ENCODE measurements at regions not wholly inside any gene's neighbourhood (a gene's known extent, or its start where the extent isn't known, plus 50 kb on each side); places are given as distances from the start of the nearest gene placed in this dataset.

- no peak overlapping the region for H3K4me3 ChIP-seq (ENCODE audit: low read depth, low read length)
- no peaks in the 10 kb centered on the region for H3K9me3 ChIP-seq (ENCODE audit: control insufficient read depth, low read length)
- TF ChIP-seq CTCF (IDR thresholded peaks at IDR 0.05), result no peak
- H3K36me3 ChIP-seq (ENCODE audit: control insufficient read depth, insufficient read depth, low read length), result no peaks in the 10 kb centered on the region
- no peak overlapping the region for H3K9ac ChIP-seq
- H3K4me1 ChIP-seq, result no peaks in the 10 kb centered on the region
- H3K79me2 ChIP-seq, result no peaks in the 10 kb centered on the region
- H2AFZ ChIP-seq, result no peak overlapping the region
- H3K4me2 ChIP-seq (ENCODE audit: low read length), result no peak overlapping the region
- H3K27ac ChIP-seq, result no peak overlapping the region
- no peaks in the 10 kb centered on the region for H3K27me3 ChIP-seq (ENCODE audit: control insufficient read depth, insufficient read depth, low read length)
These were observed 466.6 kb upstream of the ETAA1 start for GRCh38 chr2:66930339-66931220.

GRCh38 chr2:66938471-66938967, 458.6 kb upstream of the ETAA1 start:
- Histone ChIP-seq H3K79me2 (no peaks in the 10 kb centered on the region), H2AFZ (no peak overlapping the region), H3K4me3 (ENCODE audit: low read depth, low read length) (no peak overlapping the region), H3K36me3 (ENCODE audit: control insufficient read depth, insufficient read depth, low read length) (no peaks in the 10 kb centered on the region), H3K9ac (no peak overlapping the region), H3K9me3 (ENCODE audit: control insufficient read depth, low read length) (no peaks in the 10 kb centered on the region), H3K4me2 (ENCODE audit: low read length) (no peak overlapping the region), H3K27ac (no peak overlapping the region), H3K4me1 (no peaks in the 10 kb centered on the region), H3K27me3 (ENCODE audit: control insufficient read depth, insufficient read depth, low read length) (no peaks in the 10 kb centered on the region)
- no peak for TF ChIP-seq CTCF (IDR thresholded peaks at IDR 0.05)

- no peak overlapping the region for H3K4me3 ChIP-seq (ENCODE audit: low read depth, low read length)
- no peak overlapping the region for H2AFZ ChIP-seq
- no peaks in the 10 kb centered on the region for H3K9me3 ChIP-seq (ENCODE audit: control insufficient read depth, low read length)
- no peak overlapping the region for H3K9ac ChIP-seq
- no peak overlapping the region for H3K27ac ChIP-seq
- H3K79me2 ChIP-seq, result no peaks in the 10 kb centered on the region
- H3K27me3 ChIP-seq (ENCODE audit: control insufficient read depth, insufficient read depth, low read length), result no peaks in the 10 kb centered on the region
- no peak for TF ChIP-seq CTCF (IDR thresholded peaks at IDR 0.05)
- H3K4me2 ChIP-seq (ENCODE audit: low read length), result no peak overlapping the region
- no peaks in the 10 kb centered on the region for H3K36me3 ChIP-seq (ENCODE audit: control insufficient read depth, insufficient read depth, low read length)
- H3K4me1 ChIP-seq, result no peaks in the 10 kb centered on the region
These were observed 457.1 kb upstream of the ETAA1 start for GRCh38 chr2:66940080-66940479.

GRCh38 chr2:66948234-66948633, 448.9 kb upstream of the ETAA1 start:
- no peak overlapping the region for H3K9ac ChIP-seq

More at GRCh38 chr2:66948234-66948633, 448.9 kb upstream of the ETAA1 start:
- Histone ChIP-seq H2AFZ (no peak overlapping the region), H3K4me3 (ENCODE audit: low read depth, low read length) (no peak overlapping the region), H3K4me1 (no peaks in the 10 kb centered on the region), H3K27me3 (ENCODE audit: control insufficient read depth, insufficient read depth, low read length) (no peaks in the 10 kb centered on the region), H3K27ac (no peak overlapping the region), H3K36me3 (ENCODE audit: control insufficient read depth, insufficient read depth, low read length) (no peaks in the 10 kb centered on the region), H3K9me3 (ENCODE audit: control insufficient read depth, low read length) (no peaks in the 10 kb centered on the region), H3K79me2 (no peaks in the 10 kb centered on the region), H3K4me2 (ENCODE audit: low read length) (no peak overlapping the region)
- TF ChIP-seq CTCF (IDR thresholded peaks at IDR 0.05), result no peak
